BLaER1 treated with 17β-estradiol and CSF1 and Interleukin-3, amounts not matched to agents 10 nM and 100 nM (cell line): ENCODE measurements at regions not wholly inside any gene's neighbourhood (a gene's known extent, or its start where the extent isn't known, plus 50 kb on each side); places are given as distances from the start of the nearest gene placed in this dataset.
A peak's percentile ranks its signal among the peaks of the same experiment; 100 is the strongest.

Experiments used
- H3K27ac ChIP-seq, 11 experiments: shearing (Covaris generic); formaldehyde crosslinking; 2 replicates each; pipeline ENCODE4 v1.8.1; 2022
- H3K27me3 ChIP-seq, 11 experiments: shearing (Covaris generic); formaldehyde crosslinking; 2 replicates each; pipeline ENCODE4 v1.8.1; 2022
- H3K36me3 ChIP-seq, 11 experiments: shearing (Covaris generic); formaldehyde crosslinking; 2 replicates each; pipeline ENCODE4 v1.8.1; 2022
- H3K4me1 ChIP-seq, 10 experiments: shearing (Covaris generic); formaldehyde crosslinking; 2 replicates each; pipeline ENCODE4 v1.8.1; 2022
- H3K4me2 ChIP-seq, 11 experiments: shearing (Covaris generic); formaldehyde crosslinking; 2 replicates each; pipeline ENCODE4 v1.8.1; 2022
- H3K4me3 ChIP-seq, 10 experiments: shearing (Covaris generic); formaldehyde crosslinking; 2 replicates each; pipeline ENCODE4 v1.8.1; 2022
- H3K9ac ChIP-seq, 11 experiments: shearing (Covaris generic); formaldehyde crosslinking; 2 replicates each; pipeline ENCODE4 v1.8.1; 2022
- H3K9me3 ChIP-seq, 11 experiments: shearing (Covaris generic); formaldehyde crosslinking; replicated peaks in 1 of 11; 2 replicates each; pipeline ENCODE4 v1.8.1; 2022
- H4K20me1 ChIP-seq, 11 experiments: shearing (Covaris generic); formaldehyde crosslinking; 2 replicates each; pipeline ENCODE4 v1.8.1; 2022
- Cebpa-rat ChIP-seq, 11 experiments: shearing (Covaris generic); IDR thresholded peaks; 2 replicates each; pipeline ENCODE4 v1.8.1; 2022

- Histone ChIP-seq H3K36me3 (no peaks in the 10 kb centered on the region), H3K4me1 (no peaks in the 10 kb centered on the region), H3K4me2 (no peak overlapping the region), H3K4me3 (no peak overlapping the region), H3K9ac (no peak overlapping the region), H4K20me1 (no peaks in the 10 kb centered on the region), H3K9me3 (peaks cover 8 to 17% (median 13%) of the 10 kb centered on the region in 11 experiments; a peak in 16 of 22 replicates), H3K27ac (no peak overlapping the region), H3K27me3 (no peaks in the 10 kb centered on the region)
- TF ChIP-seq Cebpa-rat (IDR thresholded peaks at IDR 0.05): no peak
Measured at GRCh38 chr16:86809458-86809955, 231.2 kb downstream of the FOXL1 start.

DNA sequence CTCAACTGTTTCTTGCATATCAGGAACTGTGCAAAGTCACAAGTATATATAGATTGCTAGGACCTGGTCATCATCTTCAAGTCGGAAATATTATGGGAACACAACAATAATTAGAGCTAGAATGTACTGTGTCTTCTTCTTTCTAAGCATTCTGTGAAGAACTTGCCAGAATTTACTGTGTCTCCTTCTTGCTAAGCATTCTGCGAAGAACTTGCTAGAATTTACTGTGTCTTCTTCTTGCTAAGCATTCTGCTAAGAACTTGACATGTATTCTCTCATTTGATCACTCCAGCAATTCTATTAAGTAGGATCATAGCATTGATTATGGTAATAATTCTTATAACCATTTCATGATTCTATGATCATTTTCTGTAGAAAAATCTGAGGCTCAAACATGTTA, 231.7 kb downstream of the FOXL1 start:
- no peaks in the 10 kb centered on the region for H3K4me1 ChIP-seq
- no peak overlapping the region for H3K27ac ChIP-seq
- H3K27me3 ChIP-seq: no peaks in the 10 kb centered on the region
- no peak for TF ChIP-seq Cebpa-rat (IDR thresholded peaks at IDR 0.05)
- peaks cover 8 to 17% (median 13%) of the 10 kb centered on the region in 11 experiments; a peak in 16 of 22 replicates for H3K9me3 ChIP-seq
- H3K4me3 ChIP-seq: no peak overlapping the region
- no peaks in the 10 kb centered on the region for H3K36me3 ChIP-seq
- H3K9ac ChIP-seq: no peak overlapping the region
- H3K4me2 ChIP-seq: no peak overlapping the region
- H4K20me1 ChIP-seq: no peaks in the 10 kb centered on the region

DNA sequence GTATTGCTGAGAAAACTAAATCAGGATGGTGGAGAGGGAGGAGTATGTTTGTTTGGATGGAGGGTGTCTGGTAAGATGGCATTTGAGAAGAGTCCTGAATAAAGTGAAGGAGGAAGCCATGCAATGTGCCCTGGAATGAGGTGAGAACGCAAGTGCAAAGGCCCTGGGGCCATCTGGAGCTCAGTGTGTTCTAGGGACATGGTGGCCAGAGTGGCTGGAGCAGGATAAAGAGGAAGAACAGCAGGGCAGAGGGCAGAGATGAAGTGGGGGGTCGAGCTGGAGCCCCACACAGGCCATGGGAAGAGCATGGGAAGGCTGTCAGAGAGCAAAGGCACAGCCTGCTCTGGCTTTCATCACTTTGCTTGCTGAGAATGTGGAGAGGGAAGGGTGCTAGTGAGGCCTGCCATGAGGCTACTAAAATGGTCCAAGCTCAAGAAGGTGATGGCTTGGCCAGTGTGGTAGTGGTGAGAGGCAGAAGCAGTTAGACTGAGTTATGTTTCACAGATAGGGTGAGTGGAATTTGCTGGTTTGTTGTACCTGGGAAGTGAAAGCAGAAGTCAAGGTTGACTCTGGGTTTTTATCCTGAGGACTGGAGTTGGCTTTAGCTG, 234.1 kb downstream of the FOXL1 start:
- no peaks in the 10 kb centered on the region for H3K4me1 ChIP-seq
- no peak overlapping the region for H3K9ac ChIP-seq

DNA sequence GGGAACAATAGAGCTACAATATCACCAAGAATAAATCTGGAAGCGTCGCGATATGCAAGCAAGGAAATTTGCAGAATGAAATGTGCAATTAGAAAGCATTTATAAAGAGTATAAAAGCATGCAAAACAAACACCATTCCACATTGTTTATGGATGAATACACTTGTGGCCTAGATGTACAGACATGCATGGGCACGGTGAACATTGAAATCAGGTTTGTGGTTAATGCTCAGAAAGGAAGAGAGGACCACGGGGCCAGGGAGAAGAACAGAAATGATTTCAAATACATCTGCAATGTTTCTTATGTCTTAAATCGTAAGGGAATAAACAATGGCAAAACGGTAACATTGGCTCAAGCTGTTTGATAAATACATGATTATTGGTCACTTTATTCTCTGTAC, 235.9 kb downstream of the FOXL1 start:
- H3K4me1 ChIP-seq: no peaks in the 10 kb centered on the region
- no peaks in the 10 kb centered on the region for H4K20me1 ChIP-seq
- no peaks in the 10 kb centered on the region for H3K36me3 ChIP-seq
- H3K4me2 ChIP-seq: no peak overlapping the region
- H3K9me3 ChIP-seq: no peaks in the 10 kb centered on the region
- no peak overlapping the region for H3K9ac ChIP-seq
- TF ChIP-seq Cebpa-rat (IDR thresholded peaks at IDR 0.05): no peak
- no peaks in the 10 kb centered on the region for H3K27me3 ChIP-seq
- no peak overlapping the region for H3K27ac ChIP-seq
- no peak overlapping the region for H3K4me3 ChIP-seq

More for the DNA sequence above, 234.1 kb downstream of the FOXL1 start:
- no peak overlapping the region for H3K4me3 ChIP-seq
- no peaks in the 10 kb centered on the region for H3K9me3 ChIP-seq
- H3K27ac ChIP-seq: no peak overlapping the region
- H4K20me1 ChIP-seq: no peaks in the 10 kb centered on the region
- H3K27me3 ChIP-seq: no peaks in the 10 kb centered on the region
- no peak overlapping the region for H3K4me2 ChIP-seq
- no peak for TF ChIP-seq Cebpa-rat (IDR thresholded peaks at IDR 0.05)
- no peaks in the 10 kb centered on the region for H3K36me3 ChIP-seq

GRCh38 chr16:86816930-86817625, 238.7 kb downstream of the FOXL1 start:
- no peaks in the 10 kb centered on the region for H3K27me3 ChIP-seq

GRCh38 chr16:86818671-86819532, 240.6 kb downstream of the FOXL1 start:
- no peak overlapping the region for H3K9ac ChIP-seq
- H3K4me1 ChIP-seq: peaks cover 0 to 18% (median 4%) of the 10 kb centered on the region in 10 experiments; a peak in 7 of 20 replicates
- no peak overlapping the region for H3K4me3 ChIP-seq
- no peak overlapping the region for H3K4me2 ChIP-seq
- TF ChIP-seq Cebpa-rat (IDR thresholded peaks at IDR 0.05): no peak
- no peaks in the 10 kb centered on the region for H3K27me3 ChIP-seq
- no peaks in the 10 kb centered on the region for H3K9me3 ChIP-seq
- H3K27ac ChIP-seq: no peak overlapping the region
- no peaks in the 10 kb centered on the region for H4K20me1 ChIP-seq
- no peaks in the 10 kb centered on the region for H3K36me3 ChIP-seq

More at GRCh38 chr16:86816930-86817625, 238.7 kb downstream of the FOXL1 start:
- H3K4me3 ChIP-seq: no peak overlapping the region
- no peak overlapping the region for H3K4me2 ChIP-seq
- no peaks in the 10 kb centered on the region for H3K9me3 ChIP-seq
- no peak for TF ChIP-seq Cebpa-rat (IDR thresholded peaks at IDR 0.05)
- peaks cover 0 to 2% (median 0%) of the 10 kb centered on the region in 10 experiments; a peak in 1 of 20 replicates for H3K4me1 ChIP-seq
- H3K36me3 ChIP-seq: no peaks in the 10 kb centered on the region
- H4K20me1 ChIP-seq: no peaks in the 10 kb centered on the region
- H3K27ac ChIP-seq: no peak overlapping the region
- H3K9ac ChIP-seq: no peak overlapping the region

- Histone ChIP-seq H4K20me1 (no peaks in the 10 kb centered on the region), H3K4me3 (no peak overlapping the region), H3K4me2 (no peak overlapping the region), H3K27me3 (no peaks in the 10 kb centered on the region), H3K36me3 (no peaks in the 10 kb centered on the region), H3K9me3 (no peaks in the 10 kb centered on the region), H3K4me1 (peaks cover 0 to 24% (median 7%) of the 10 kb centered on the region in 10 experiments; a peak in 9 of 20 replicates), H3K27ac (no peak overlapping the region), H3K9ac (no peak overlapping the region)
- TF ChIP-seq Cebpa-rat (IDR thresholded peaks at IDR 0.05): no peak
Measured at GRCh38 chr16:86819533-86819892, 241.2 kb downstream of the FOXL1 start.

- H3K9me3 ChIP-seq: no peaks in the 10 kb centered on the region
- peaks cover 1 to 15% (median 10%) of the 10 kb centered on the region in 11 experiments; a peak in 19 of 22 replicates for H3K27me3 ChIP-seq
- no peak for TF ChIP-seq Cebpa-rat (IDR thresholded peaks at IDR 0.05)
- no peaks in the 10 kb centered on the region for H4K20me1 ChIP-seq
- no peak overlapping the region for H3K4me3 ChIP-seq
- peaks cover 0 to 25% (median 11%) of the 10 kb centered on the region in 10 experiments; a peak in 9 of 20 replicates for H3K4me1 ChIP-seq
- no peaks in the 10 kb centered on the region for H3K36me3 ChIP-seq
- H3K4me2 ChIP-seq: no peak overlapping the region
- no peak overlapping the region for H3K9ac ChIP-seq
- H3K27ac ChIP-seq: no peak overlapping the region
Measured at GRCh38 chr16:86821895-86822294, 243.5 kb downstream of the FOXL1 start.

DNA sequence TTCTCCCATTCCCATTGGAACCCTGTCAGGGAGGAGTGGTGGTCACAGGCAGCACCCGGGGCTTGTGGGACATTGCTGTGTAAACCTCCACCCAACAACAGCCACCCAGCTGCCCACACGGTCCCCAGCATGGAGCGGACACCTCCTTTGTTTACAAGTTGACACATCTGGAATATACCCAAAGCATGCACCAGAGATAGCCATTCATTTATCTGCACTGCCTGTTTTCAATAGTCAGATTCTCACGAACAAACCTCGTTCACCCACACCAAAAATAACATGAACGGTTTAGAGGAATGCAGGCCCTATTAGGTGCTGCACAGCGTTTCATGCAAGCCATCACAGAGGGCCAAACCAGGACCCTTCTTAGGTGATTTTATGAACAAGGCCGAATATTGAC, 244.8 kb downstream of the FOXL1 start:
- H3K36me3 ChIP-seq: no peaks in the 10 kb centered on the region
- no peak for TF ChIP-seq Cebpa-rat (IDR thresholded peaks at IDR 0.05)
- no peak overlapping the region for H3K9ac ChIP-seq
- peaks cover 0 to 26% (median 20%) of the 10 kb centered on the region in 10 experiments; a peak in 17 of 20 replicates for H3K4me1 ChIP-seq
- H3K4me2 ChIP-seq: peak overlapping the region in 6 of 11 experiments; percentile 0 to 42 (median 8); a peak in 8 of 22 replicates
- peaks cover 11 to 27% (median 22%) of the 10 kb centered on the region in 11 experiments; a peak in 21 of 22 replicates for H3K27me3 ChIP-seq
- no peak overlapping the region for H3K4me3 ChIP-seq
- H3K27ac ChIP-seq: no peak overlapping the region
- H3K9me3 ChIP-seq: no peaks in the 10 kb centered on the region
- H4K20me1 ChIP-seq: no peaks in the 10 kb centered on the region
